HG03442 (cell line): ENCODE measurements at regions not wholly inside any gene's neighbourhood (a gene's known extent, or its start where the extent isn't known, plus 50 kb on each side); places are given as distances from the start of the nearest gene placed in this dataset.
A peak's percentile ranks its signal among the peaks of the same experiment; 100 is the strongest.

Source experiments
- ATAC-seq: cut with Tn5 transposase; IDR thresholded peaks from one replicate; pipeline ENCODE4 v1.9.1; 2021; ENCODE audit warnings: mild to moderate bottlenecking, moderate library complexity; ENCODE audit not compliant: unreplicated experiment

DNA sequence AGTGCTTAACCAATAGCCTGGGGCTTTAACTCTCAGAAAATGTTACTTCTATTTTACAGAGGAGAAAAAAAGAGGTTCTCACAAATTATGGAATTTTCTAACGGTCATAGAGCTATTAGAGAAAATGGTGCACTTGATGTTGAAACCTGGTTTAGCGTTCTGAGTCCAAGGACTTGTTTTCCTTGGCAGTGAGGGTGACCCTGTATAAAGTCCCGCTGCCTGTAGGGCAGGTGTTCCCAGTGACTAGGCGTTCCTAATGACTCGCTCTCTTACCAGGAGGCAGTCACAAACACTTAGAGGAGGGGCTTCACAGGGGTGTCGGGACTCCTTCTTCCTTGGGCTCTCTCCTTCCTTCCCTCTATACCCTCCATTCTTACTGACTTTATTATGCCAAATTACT, 175.8 kb downstream of the ACTR3 start:
- no peak for ATAC-seq

DNA sequence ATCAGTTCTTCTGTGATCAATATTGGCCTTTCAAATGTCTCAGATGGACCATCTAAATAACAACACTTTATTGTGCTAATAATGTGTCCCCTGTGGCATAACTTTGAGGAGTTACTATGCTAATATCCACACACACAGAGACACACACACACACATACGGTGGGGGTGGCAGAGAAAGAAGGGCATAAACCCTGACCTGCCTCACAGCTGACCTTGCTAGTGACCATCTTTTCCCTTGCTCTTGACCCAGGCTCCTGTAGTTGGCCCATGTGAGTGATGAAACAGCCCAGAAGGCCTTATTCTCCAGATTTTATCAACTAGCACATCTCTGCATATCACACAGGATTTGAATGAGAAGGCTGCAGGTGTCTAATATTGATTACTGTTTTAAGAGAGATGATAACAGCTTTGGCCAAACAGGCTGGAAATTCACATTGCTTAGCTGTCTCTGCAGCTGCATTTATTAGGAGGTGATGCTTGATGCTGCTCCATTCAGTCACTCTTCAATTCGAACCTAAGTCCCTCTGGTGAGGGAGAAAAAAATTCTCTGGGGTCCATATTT, 176.4 kb downstream of the ACTR3 start:
- ATAC-seq, result no peak

DNA sequence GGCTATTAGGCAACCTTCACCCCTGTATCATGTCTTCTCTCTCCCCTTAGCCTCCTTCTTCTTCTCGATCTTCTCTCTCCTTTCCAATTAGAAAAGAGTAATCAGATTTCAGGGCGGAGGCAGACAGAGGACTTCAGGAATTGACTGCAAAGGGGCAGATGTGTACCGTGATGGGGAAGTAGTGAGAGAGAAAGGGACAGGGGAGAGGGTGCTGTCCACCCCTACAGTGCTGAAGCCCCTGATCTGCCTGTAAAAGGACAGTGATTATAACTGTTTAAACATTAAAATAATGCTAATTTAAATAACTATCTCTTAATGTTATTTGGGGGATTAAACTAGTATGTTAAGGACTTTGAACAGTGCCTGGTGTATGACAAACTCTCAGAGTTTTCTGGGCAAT, 178.5 kb downstream of the ACTR3 start:
- ATAC-seq, result no peak

DNA sequence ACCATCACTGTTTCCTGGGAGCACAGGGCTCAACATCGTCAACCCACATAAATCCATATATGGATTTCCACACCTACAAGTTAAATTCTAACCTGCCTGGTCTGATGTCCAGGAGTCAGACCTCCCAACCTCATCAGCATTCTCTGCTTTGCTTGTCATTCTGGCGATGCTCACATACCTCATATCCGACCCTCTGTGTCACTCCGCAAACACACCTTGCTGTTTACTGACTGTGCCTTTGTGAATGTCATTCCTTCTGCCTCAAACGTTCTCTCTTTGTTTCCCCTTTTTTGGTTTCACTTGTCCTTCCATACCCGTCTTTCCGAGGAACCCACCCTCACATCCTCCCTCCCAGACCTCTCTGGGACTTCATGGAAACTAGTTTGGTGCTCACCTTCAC, 187.1 kb downstream of the ACTR3 start:
- no peak for ATAC-seq

DNA sequence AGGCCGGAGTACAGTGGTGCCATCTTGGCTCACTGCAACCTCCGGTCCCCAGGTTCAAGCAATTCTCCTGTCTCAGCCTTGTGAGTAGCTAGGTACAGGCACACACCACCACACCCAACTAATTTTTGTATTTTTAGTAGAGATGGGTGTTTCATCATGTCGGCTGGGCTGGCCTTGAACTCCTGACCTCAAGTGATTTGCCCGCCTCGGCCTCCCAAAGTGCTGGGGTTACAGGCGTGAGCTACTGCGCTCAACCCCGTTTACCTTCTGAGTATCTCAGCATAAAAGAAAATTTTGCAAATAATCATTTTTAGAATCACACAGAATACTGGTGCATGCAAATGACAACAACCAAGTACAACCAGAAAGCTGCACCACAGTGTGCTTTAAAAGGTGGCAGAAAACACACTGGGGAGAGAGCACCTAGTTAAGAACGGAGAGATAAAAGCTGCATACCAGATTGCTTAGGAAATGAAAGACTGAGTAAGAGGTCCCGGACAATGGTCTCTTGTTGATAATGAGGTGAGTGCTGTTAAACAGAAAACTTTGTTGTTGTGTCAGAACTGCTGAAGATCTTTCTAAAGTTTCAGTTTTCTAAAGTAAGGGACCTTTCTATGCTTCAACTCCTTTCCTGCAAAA, 189.6 kb downstream of the ACTR3 start:
- ATAC-seq, result no peak

DNA sequence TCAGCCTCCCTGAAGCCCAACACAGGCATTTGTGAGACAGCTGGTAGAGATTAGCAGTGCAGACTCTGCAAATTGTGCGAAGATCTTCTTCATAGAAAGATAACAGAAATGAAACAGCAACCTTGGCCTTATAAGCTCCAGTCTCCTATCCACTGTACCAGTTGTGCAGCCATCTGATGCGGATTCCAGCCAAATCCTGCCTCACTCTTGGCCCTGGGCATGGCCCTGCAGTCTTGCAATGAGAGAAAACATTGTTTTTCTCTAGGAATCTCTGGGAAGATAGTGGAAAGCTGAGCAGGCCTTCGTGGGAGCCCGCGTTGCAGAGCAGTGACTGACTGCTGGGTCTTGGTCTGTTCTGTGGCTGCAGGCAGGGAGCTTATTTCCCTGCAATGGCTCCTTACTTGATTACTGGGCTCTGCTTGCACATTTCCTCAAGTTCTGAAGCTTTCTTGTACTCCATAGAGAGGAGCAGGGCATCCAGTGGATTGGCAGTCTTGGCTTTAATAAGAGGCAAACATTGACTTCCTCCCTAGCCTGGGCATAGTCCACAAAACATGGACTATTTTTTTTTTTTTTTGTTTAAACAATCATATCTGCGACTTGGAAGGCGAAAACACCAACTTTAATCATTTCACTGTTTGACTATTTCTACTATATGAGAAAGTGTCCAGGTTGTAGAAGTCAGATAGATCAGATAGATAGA, 193.0 kb downstream of the ACTR3 start:
- ATAC-seq, result no peak

DNA sequence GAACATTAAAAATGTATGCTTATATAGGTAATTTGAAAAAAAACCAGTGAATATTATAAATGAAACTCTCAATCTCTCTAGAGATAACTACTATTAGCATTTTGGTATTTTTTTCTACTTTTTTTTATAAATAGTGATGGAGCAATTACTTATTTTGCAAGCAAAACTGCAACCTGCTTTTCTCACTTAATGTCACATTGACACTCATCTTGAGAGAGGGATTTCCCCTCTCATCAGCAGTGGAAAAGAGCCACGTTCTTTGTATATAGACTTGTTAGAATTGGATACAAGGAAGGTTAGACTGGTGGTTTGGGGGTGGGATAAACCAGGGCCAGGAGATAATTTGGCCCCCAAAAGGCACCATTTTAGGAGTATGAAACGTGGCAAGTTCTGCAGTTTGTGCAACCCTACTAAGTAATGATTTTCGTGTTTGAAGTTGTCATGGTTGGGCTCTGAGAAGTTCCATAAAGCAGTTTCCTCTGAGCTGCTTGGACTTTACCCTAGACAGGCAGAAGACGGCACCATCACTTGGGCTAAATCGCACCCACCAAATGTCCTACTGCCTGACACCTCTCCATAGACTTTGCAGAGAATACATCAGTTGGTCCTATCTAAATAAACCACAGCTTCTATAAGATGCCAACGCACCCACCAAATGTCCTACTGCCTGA, 194.0 kb downstream of the ACTR3 start:
- peak; percentile 82 for ATAC-seq

DNA sequence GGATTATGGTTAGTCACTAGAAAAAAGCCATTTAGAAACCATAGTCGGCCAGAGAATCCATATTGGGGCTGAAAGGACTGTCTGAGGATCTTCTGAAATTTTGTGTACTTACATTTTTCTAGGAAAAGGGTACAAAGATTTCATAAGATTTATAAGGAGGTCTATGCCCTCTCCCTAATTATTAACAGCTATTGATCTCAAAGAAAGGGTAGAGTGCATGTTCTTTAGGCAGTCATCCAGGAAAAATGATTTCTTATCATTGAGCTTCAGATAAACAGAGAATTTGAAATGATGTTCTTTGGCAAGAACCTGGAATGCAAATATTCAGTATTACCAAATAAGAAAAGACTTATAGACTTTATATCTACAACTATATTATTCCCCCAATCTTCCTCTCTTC, 195.3 kb downstream of the ACTR3 start:
- ATAC-seq, result no peak

DNA sequence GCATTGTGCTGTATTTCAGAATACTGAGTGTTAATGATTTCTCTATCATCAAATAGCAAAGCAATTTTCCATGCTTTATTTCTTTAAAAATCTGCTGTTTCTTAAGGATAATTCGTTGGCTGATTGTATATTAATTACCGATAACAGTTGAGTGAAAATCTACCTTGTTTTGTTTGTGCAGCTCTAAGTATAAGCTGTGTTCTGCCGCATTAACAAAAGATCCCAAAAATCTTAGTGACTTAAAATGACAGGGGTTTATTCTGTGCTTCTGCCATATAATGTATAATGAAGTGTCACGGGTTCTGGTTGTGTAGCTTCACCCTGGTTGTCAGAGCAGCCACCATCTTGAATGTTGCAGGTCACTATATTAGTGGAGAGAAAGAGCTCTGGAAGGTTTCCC, 196.1 kb downstream of the ACTR3 start:
- no peak for ATAC-seq

DNA sequence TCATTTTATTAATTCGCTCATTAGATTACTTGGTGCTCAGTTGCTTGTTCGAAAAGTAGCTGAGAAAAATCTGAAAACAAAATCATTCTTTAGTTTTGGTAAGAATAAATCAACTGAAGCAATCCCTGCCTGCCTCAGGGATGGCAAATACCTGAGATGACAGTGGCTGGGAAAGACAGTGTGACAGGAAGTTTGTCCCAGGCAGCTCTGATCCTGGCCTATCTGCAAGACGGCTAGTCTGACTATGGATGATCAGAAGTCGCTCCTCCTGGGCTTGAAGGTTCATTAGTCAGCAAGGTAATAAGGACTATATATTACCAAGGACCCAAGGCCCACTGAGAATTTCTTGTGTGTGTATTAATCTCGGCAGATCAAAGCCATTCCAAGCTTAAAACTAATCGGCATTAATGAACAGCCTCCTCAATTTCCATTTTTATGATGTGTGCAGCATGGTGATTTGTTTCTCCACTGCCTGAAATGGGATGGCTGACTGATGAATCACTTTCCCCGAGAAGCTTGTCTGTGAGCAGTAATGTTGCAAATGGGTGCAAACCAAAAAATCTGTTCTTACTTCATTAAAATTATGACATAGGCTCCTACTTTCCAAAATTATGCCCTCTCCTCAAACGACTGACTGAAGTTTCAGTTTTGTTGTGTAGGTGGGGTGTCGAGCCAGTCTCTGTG, 199.9 kb downstream of the ACTR3 start:
- ATAC-seq, result no peak

DNA sequence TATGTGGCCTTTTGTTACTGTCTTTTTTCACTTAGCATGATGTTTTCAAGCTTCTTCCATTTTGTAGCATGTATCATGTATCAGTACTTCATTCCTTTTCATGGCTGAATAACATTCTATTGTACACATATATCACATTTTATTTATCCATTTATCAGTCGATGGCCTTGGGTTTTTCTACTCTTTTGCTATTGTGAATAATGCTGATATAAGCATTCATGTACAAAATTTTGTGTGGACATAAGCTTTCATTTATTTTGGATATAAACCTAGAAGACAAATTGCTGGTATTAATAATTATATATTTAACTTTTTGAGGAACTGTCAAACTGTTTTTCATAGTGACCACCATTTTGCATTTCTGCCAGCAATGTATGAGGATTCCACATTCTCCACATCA, 201.1 kb downstream of the ACTR3 start:
- no peak for ATAC-seq

DNA sequence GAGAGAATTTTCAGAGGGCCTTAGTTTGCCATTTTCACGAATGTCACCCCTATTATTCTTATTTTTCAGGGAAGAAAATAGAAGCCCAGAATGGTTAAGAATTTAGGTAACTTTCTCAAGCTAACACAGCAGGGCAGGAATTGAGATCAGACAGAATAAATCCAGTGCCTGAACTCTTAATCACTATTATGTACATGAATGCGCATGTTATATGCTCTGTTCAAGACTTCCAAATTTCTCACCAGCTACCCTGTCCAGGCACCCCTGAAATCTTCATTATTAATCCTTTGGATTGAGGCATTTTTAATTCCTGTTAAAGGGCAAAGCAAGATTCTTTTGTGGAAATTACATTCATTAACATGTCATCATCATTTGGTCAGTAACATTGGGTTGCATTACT, 218.4 kb downstream of the ACTR3 start:
- no peak for ATAC-seq

DNA sequence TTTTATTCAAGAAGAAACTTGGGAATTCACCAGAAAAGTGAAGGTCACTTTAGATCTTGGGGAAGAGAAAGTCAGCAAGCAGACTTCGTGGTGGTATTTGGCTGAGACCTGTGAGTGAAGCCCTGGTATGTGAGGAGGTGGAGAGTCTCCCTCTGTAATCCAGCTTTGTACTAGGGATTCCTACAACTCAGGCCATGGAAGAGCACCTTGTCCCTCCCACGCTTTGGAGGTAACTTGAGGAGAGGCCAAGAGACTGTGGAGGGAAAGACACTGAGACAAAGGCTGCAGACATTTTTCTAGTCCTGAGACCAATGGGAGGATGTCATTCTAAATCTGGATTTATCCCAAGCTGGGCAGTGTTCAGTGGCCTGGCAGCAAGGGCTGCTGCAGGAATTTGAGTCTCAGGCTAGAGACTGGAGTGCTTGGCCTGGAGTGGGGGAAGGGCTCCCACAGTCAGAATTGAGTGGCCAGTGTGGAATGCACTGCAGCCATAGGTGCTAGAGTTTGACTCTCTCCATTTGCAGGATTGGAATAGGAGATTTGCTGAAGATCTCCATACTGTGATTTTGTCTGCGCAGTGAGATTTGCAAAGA, 219.0 kb downstream of the ACTR3 start:
- ATAC-seq, result no peak

DNA sequence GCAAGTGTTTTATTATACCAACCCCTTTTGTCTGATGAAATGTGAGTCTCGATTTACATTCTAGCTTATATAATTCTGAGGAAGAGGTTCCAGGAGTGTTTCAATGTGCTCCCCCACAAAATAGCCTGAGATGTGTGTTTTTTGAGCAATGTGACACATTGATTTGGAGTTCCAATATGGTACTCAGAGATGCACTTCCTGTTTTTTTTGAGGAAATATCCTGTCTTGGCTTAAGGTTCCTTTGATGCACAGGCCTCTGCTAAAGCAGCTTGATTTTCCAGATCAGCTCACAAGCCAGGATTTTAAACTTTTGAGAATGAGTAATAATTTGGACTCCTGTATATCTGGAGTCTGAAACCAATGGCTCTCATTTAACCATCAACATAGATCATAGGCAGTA, 221.4 kb downstream of the ACTR3 start:
- no peak for ATAC-seq

DNA sequence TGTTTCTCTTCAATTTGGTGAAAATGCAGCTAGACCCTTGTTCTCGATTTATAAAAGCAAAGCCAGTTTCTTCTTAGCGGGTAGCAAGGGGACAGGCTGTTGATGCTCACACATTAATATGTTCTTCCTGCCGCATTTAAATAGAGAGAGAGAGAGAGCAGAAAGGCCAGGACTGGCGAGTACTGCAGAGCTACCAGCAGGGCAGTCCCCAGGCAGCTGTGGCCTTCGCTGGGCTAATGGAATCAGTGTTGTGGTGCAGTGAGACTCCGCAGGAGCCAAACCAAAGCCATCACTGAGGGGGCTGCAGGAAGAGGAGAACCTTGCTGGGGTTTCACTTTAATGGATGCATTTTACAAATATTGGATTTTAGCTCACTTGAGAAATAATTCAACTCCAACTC, 223.6 kb downstream of the ACTR3 start:
- no peak for ATAC-seq

DNA sequence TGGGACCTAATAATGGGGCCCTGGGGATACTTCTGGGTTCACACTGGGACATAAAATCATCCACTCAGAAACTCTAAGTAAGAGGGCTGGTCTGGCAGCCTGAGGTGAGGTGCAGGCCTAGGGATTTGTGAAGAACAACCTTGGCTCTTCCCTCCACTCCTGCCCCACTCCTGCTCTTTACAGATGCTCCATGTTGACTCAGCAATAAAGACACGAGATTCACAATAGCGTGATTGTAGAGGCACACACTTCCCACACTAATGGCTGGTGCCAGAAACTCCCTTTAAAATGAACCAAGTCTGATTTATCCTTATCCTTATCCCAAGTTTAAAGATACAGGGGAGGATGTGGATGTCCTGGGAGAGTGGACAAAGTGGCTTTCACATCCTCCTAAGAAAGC, 228.2 kb downstream of the ACTR3 start:
- ATAC-seq, result no peak

DNA sequence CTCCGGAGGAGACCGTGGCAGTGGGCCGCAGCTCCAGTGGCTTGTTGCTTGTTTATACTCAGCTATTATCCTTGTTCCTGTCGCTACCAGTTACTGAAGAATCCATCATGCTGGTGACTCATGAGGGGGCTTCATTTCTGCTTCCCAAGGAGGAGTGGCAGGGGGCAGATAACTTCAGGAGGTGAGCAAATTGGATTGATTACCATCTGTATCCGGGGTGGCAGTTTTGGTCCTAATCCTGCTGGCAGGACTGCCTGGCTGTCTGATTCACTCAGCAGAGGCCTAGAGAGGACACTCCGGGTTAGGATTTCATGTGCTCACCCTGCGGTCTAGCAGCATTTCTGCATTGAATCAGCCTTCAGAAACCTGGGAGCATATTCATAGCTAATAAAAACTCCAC, 230.0 kb downstream of the ACTR3 start:
- ATAC-seq, result no peak

DNA sequence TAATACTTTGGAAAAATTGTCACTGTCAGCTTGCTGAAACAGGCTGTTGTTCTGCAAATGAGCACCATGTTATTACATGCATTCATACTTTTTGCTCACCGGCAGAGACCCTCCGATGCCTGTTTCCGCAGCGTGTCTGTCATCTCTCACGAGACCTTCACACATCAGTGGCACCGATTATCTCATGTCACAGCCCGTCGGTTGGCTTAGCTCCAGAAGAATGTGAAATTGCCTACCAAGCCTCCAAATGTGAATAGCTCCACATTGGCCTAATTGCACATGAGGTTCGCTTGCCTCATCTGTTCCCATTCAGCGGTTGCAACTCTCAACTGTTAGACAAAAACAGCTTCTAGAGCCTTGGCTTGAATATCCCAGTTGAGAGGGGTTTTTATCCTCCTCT, 233.0 kb downstream of the ACTR3 start:
- ATAC-seq, result no peak

DNA sequence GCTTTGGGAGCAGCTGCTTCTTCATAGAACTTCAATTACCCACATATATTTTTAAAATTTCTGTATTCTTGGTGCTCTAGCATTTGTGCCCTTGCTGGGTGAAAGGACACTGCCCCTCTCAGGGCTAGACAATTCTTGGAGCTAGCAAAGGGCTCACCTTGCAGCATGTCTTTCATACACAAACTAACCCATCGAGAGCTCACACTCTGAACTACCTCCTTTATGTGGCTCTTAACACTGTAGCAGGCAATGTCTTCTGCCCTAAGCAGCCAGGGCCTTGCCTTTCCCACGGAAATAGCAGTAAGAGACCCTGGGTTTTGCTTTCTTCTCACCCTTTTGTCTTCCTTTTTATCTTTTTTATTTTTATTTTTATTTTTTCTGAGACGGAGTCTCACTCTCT, 234.0 kb downstream of the ACTR3 start:
- ATAC-seq, result no peak

DNA sequence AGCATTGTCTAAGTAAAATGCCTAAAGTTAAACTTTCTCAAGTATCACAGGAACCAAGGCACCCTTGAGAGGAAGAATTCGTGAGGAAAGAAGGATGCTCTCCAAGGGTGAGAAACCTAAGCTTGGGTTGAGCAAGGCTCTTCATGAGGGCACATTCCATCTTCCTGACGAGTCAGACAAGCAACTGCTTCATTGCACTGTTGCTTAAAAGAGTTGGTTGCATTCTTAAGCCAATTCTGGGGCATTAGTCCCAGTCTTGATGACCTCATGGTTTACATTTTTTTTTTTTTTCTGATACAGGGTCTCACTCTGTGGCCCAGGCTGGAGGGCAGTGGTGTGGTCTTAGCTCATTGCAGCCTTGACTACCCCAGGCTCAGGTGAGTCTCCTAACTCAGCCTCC, 237.5 kb downstream of the ACTR3 start:
- no peak for ATAC-seq

DNA sequence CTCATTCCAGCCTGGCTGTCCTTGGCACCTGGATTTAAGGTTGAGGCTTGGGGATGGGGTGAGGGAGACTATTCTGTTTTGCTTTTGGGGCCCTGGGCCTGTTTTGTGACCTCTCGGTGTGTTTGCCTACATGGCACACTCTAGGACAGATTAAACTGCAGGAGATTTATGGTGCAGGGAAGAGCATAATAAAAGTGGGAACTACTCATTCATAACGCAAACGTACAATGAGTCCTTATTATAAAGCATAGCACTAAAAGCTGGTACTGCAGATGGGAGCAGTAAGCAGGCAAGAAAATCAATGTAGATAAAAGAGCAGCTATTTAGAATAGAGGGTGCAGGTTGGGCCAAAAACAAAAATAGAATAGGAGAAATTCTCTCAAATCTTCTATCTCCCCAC, 238.4 kb downstream of the ACTR3 start:
- no peak for ATAC-seq
